ENCODE measurements at regions not wholly inside any gene's neighbourhood (a gene's known extent, or its start where the extent isn't known, plus 50 kb on each side); places are given as distances from the start of the nearest gene placed in this dataset.
"Not testable (repeated sequence)": the region's sequence is repeated elsewhere in the genome, so short reads cannot be mapped to it uniquely, and the experiment has no call there.

DNA sequence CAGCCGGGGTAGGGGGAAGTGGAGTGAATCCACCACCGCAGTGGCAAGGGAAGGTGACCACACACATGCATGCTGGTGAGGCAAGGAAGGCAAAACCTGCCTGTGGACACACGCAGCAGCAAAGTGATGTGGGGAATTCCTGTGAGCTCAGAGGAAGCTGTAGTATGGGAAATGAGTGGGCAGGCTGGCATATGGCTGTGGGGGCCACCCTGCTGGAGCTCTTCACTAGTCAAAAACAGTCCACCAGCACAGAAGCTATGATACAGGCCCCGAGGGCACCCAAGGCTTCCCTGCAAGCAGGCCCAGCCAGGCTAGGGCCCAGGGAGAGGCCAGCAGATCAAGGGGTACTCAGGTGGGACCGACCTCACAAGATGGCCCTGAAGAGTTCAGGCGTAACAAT, 239.1 kb downstream of the CHM start:
- peaks cover 14% of the 10 kb centered on the region for H3K9me3 ChIP-seq (ENCODE audit: control insufficient read depth, insufficient read depth, low read depth, low read length)

GRCh38 chrX:85772391-85772790, 275.0 kb downstream of the CHM start:
- H3K36me3 ChIP-seq (ENCODE audit: control insufficient read depth, insufficient read depth, low read length); H3K9ac ChIP-seq (ENCODE audit: low read length); H3K4me1 ChIP-seq (ENCODE audit: control insufficient read depth, insufficient read depth, low read length); H3K4me3 ChIP-seq (ENCODE audit: low read depth, low read length); H3K27ac ChIP-seq (ENCODE audit: low read depth, low read length); H3K27me3 ChIP-seq (ENCODE audit: control insufficient read depth, insufficient read depth, low read length): not testable (repeated sequence)
- H3K9me3 ChIP-seq (ENCODE audit: control insufficient read depth, insufficient read depth, low read depth, low read length) = peaks cover 26% of the 10 kb centered on the region

More for the DNA sequence above, 239.1 kb downstream of the CHM start:
- Histone ChIP-seq H3K9ac (ENCODE audit: low read length) (no peak overlapping the region), H3K27me3 (ENCODE audit: control insufficient read depth, insufficient read depth, low read length) (no peaks in the 10 kb centered on the region; the same call in 1 of the 2 replicates), H3K27ac (ENCODE audit: low read depth, low read length) (no peak overlapping the region), H3K36me3 (ENCODE audit: control insufficient read depth, insufficient read depth, low read length) (no peaks in the 10 kb centered on the region), H3K4me3 (ENCODE audit: low read depth, low read length) (no peak overlapping the region), H3K4me1 (ENCODE audit: control insufficient read depth, insufficient read depth, low read length) (no peaks in the 10 kb centered on the region)

- no peak overlapping the region for H3K4me3 ChIP-seq (ENCODE audit: low read depth, low read length)
- H3K9me3 ChIP-seq (ENCODE audit: control insufficient read depth, insufficient read depth, low read depth, low read length) = no peaks in the 10 kb centered on the region
- H3K27ac ChIP-seq (ENCODE audit: low read depth, low read length) = no peak overlapping the region
- H3K36me3 ChIP-seq (ENCODE audit: control insufficient read depth, insufficient read depth, low read length) = no peaks in the 10 kb centered on the region
- H3K4me1 ChIP-seq (ENCODE audit: control insufficient read depth, insufficient read depth, low read length) = no peaks in the 10 kb centered on the region
- H3K27me3 ChIP-seq (ENCODE audit: control insufficient read depth, insufficient read depth, low read length) = no peaks in the 10 kb centered on the region
- no peak overlapping the region for H3K9ac ChIP-seq (ENCODE audit: low read length)
Observed at GRCh38 chrX:85765651-85766050, 281.7 kb downstream of the CHM start.

- H3K27me3 ChIP-seq (ENCODE audit: control insufficient read depth, insufficient read depth, low read length); H3K27ac ChIP-seq (ENCODE audit: low read depth, low read length); H3K4me3 ChIP-seq (ENCODE audit: low read depth, low read length); H3K9me3 ChIP-seq (ENCODE audit: control insufficient read depth, insufficient read depth, low read depth, low read length); H3K9ac ChIP-seq (ENCODE audit: low read length); H3K4me1 ChIP-seq (ENCODE audit: control insufficient read depth, insufficient read depth, low read length); H3K36me3 ChIP-seq (ENCODE audit: control insufficient read depth, insufficient read depth, low read length): not testable (repeated sequence)
Observed at GRCh38 chrX:85723025-85723424, 324.3 kb downstream of the CHM start.

GRCh38 chrX:85703233-85703632, 323.8 kb upstream of the POF1B start:
- H3K4me3 ChIP-seq (ENCODE audit: low read depth, low read length); H3K27me3 ChIP-seq (ENCODE audit: control insufficient read depth, insufficient read depth, low read length); H3K27ac ChIP-seq (ENCODE audit: low read depth, low read length); H3K9ac ChIP-seq (ENCODE audit: low read length); H3K9me3 ChIP-seq (ENCODE audit: control insufficient read depth, insufficient read depth, low read depth, low read length); H3K36me3 ChIP-seq (ENCODE audit: control insufficient read depth, insufficient read depth, low read length): not testable (repeated sequence)
- peaks cover 10% of the 10 kb centered on the region for H3K4me1 ChIP-seq (ENCODE audit: control insufficient read depth, insufficient read depth, low read length)

DNA sequence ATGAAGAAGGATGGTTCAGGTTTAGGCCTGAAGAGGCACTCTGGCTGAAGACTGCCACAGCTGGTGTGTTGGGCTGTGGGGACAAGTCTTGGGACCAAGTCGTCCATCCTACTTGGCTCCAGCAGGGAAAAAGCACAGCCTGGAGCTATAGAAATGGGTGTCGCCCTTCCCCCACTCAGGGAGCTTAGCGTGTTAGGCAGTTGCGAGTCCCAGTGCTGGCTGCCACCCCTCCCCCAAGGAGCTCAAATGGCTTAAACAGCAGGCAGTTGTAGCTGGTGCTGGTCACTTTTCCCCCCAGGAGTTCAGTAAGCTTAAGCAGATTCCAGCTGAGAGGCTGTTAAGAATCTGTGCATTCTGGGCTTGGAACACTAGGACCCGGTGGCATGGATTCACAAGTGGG, 319.5 kb upstream of the POF1B start:
- Histone ChIP-seq H3K9ac (ENCODE audit: low read length) (no peak overlapping the region), H3K4me3 (ENCODE audit: low read depth, low read length) (no peak overlapping the region), H3K4me1 (ENCODE audit: control insufficient read depth, insufficient read depth, low read length) (peaks cover 10% of the 10 kb centered on the region), H3K27me3 (ENCODE audit: control insufficient read depth, insufficient read depth, low read length) (no peaks in the 10 kb centered on the region), H3K27ac (ENCODE audit: low read depth, low read length) (no peak overlapping the region), H3K36me3 (ENCODE audit: control insufficient read depth, insufficient read depth, low read length) (no peaks in the 10 kb centered on the region), H3K9me3 (ENCODE audit: control insufficient read depth, insufficient read depth, low read depth, low read length) (peaks cover 8% of the 10 kb centered on the region)

DNA sequence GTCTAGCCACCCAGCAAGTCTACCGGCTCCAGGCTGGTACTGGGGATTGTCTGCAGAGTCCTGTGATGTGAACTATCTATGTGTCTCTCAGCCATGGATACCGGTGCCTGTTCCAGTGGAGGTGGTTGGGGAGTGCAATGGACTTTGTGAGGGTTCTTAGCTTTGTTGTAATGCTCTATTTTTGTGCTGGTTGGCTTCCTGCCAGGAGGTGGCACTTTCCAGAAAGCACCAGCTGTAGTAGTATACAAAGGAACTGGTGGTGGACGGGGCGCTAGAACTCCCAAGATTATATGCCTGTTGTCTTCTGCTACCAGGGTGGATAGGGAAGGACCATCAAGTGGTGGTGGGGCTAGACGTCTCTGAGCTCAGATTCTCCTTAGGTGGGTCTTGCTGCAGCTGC, 306.4 kb upstream of the POF1B start:
- no peaks in the 10 kb centered on the region for H3K4me1 ChIP-seq (ENCODE audit: control insufficient read depth, insufficient read depth, low read length)
- H3K9ac ChIP-seq (ENCODE audit: low read length) = no peak overlapping the region
- H3K36me3 ChIP-seq (ENCODE audit: control insufficient read depth, insufficient read depth, low read length) = no peaks in the 10 kb centered on the region
- no peak overlapping the region for H3K4me3 ChIP-seq (ENCODE audit: low read depth, low read length)
- 0 out of 2 replicates have a peak, but pooled peaks cover 4% of the 10 kb centered on the region for H3K27me3 ChIP-seq (ENCODE audit: control insufficient read depth, insufficient read depth, low read length)
- H3K27ac ChIP-seq (ENCODE audit: low read depth, low read length) = no peak overlapping the region
- H3K9me3 ChIP-seq (ENCODE audit: control insufficient read depth, insufficient read depth, low read depth, low read length) = peaks cover 4% of the 10 kb centered on the region; the same call in 1 of the 2 replicates

DNA sequence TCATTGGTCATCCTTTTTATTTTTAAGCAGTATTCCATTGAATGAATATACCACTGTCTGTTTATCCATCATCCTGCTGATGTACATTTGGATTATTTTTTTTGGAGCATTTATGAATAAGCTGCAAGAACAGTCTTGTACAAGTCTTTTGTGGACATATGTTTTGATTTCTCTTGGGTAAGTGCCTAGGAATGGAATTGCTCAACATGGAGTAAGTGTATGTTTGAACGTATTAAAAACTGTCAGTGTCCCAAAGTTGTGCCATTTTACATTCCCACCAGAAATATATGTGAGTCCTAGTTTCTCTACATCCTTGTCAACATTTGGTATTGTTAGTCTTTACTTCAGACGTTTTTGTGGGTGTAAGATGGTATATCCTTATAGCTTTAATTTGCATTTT, 287.0 kb upstream of the POF1B start:
- Histone ChIP-seq H3K27me3 (ENCODE audit: control insufficient read depth, insufficient read depth, low read length) (no peaks in the 10 kb centered on the region), H3K9ac (ENCODE audit: low read length) (no peak overlapping the region), H3K4me1 (ENCODE audit: control insufficient read depth, insufficient read depth, low read length) (no peaks in the 10 kb centered on the region), H3K27ac (ENCODE audit: low read depth, low read length) (no peak overlapping the region), H3K36me3 (ENCODE audit: control insufficient read depth, insufficient read depth, low read length) (no peaks in the 10 kb centered on the region), H3K9me3 (ENCODE audit: control insufficient read depth, insufficient read depth, low read depth, low read length) (0 out of 2 replicates have a peak, but pooled peaks cover 2% of the 10 kb centered on the region), H3K4me3 (ENCODE audit: low read depth, low read length) (no peak overlapping the region)

GRCh38 chrX:85663970-85664369, 284.5 kb upstream of the POF1B start:
- H3K4me1 ChIP-seq (ENCODE audit: control insufficient read depth, insufficient read depth, low read length); H3K36me3 ChIP-seq (ENCODE audit: control insufficient read depth, insufficient read depth, low read length); H3K27me3 ChIP-seq (ENCODE audit: control insufficient read depth, insufficient read depth, low read length); H3K9me3 ChIP-seq (ENCODE audit: control insufficient read depth, insufficient read depth, low read depth, low read length); H3K27ac ChIP-seq (ENCODE audit: low read depth, low read length); H3K9ac ChIP-seq (ENCODE audit: low read length); H3K4me3 ChIP-seq (ENCODE audit: low read depth, low read length): not testable (repeated sequence)

DNA sequence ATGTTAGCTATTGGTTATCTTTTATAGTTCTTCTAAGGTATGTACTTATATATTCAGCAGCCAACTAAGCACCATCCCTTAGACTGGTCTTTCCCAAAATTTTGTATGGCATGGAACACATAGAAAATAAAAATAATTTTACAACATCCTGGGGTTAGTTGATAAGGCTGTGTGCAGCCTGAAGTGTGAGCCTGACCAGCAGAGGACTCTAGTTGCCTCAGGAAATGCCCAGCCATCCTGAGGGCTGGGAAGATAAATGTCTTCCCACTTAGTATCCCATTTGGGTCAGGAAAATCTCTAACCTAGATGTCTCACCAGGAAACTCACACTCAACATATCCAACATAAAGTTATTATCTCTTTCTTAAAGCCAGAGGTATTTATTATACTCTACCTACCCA, 251.4 kb upstream of the POF1B start:
- Histone ChIP-seq H3K9me3 (ENCODE audit: control insufficient read depth, insufficient read depth, low read depth, low read length) (no peaks in the 10 kb centered on the region), H3K4me3 (ENCODE audit: low read depth, low read length) (no peak overlapping the region), H3K4me1 (ENCODE audit: control insufficient read depth, insufficient read depth, low read length) (peaks cover 18% of the 10 kb centered on the region)

GRCh38 chrX:85627363-85627762, 247.9 kb upstream of the POF1B start:
- no peaks in the 10 kb centered on the region for H3K36me3 ChIP-seq (ENCODE audit: control insufficient read depth, insufficient read depth, low read length)
- H3K4me3 ChIP-seq (ENCODE audit: low read depth, low read length) = no peak overlapping the region
- H3K27ac ChIP-seq (ENCODE audit: low read depth, low read length) = no peak overlapping the region
- peaks cover 18% of the 10 kb centered on the region for H3K4me1 ChIP-seq (ENCODE audit: control insufficient read depth, insufficient read depth, low read length)
- no peak overlapping the region for H3K9ac ChIP-seq (ENCODE audit: low read length)
- H3K27me3 ChIP-seq (ENCODE audit: control insufficient read depth, insufficient read depth, low read length) = no peaks in the 10 kb centered on the region; the same call in 1 of the 2 replicates
- peaks cover 8% of the 10 kb centered on the region; the same call in 1 of the 2 replicates for H3K9me3 ChIP-seq (ENCODE audit: control insufficient read depth, insufficient read depth, low read depth, low read length)

More for the DNA sequence above, 251.4 kb upstream of the POF1B start:
- Histone ChIP-seq H3K27me3 (ENCODE audit: control insufficient read depth, insufficient read depth, low read length) (no peaks in the 10 kb centered on the region; the same call in 1 of the 2 replicates), H3K9ac (ENCODE audit: low read length) (no peak overlapping the region), H3K36me3 (ENCODE audit: control insufficient read depth, insufficient read depth, low read length) (no peaks in the 10 kb centered on the region), H3K27ac (ENCODE audit: low read depth, low read length) (no peak overlapping the region)

GRCh38 chrX:85622635-85623034, 243.2 kb upstream of the POF1B start:
- H3K27me3 ChIP-seq (ENCODE audit: control insufficient read depth, insufficient read depth, low read length) = no peaks in the 10 kb centered on the region; the same call in 1 of the 2 replicates
- peaks cover 20% of the 10 kb centered on the region for H3K4me1 ChIP-seq (ENCODE audit: control insufficient read depth, insufficient read depth, low read length)
- no peak overlapping the region for H3K4me3 ChIP-seq (ENCODE audit: low read depth, low read length)
- peaks cover 27% of the 10 kb centered on the region; the same call in 1 of the 2 replicates for H3K9me3 ChIP-seq (ENCODE audit: control insufficient read depth, insufficient read depth, low read depth, low read length)
- no peak overlapping the region for H3K9ac ChIP-seq (ENCODE audit: low read length)
- H3K27ac ChIP-seq (ENCODE audit: low read depth, low read length) = no peak overlapping the region
- no peaks in the 10 kb centered on the region for H3K36me3 ChIP-seq (ENCODE audit: control insufficient read depth, insufficient read depth, low read length)

Data from HUES6 (cell line).